ENCODE measurements at regions not wholly inside any gene's neighbourhood (a gene's known extent, or its start where the extent isn't known, plus 50 kb on each side); places are given as distances from the start of the nearest gene placed in this dataset.

GRCh38 chr11:106473089-106473722 is 395.7 kb downstream of the AASDHPPT start:
- no peak overlapping the region for H3K27ac Mint-ChIP-seq
- no peaks in the 10 kb centered on the region for H3K27me3 Mint-ChIP-seq
- no peak overlapping the region for H3K4me3 Mint-ChIP-seq
- no peaks in the 10 kb centered on the region for H3K36me3 Mint-ChIP-seq (ENCODE audit: insufficient read depth)
- no peak for DNase-seq
- no peak for ATAC-seq (replicated peaks)
- H3K9me3 Mint-ChIP-seq: peaks cover 4 to 7% of the 10 kb centered on the region in 2 donors
- no peaks in the 10 kb centered on the region for H3K4me1 Mint-ChIP-seq (ENCODE audit: low read depth in 2 of 2)

- DNase-seq: no peak
- Mint-ChIP-seq H3K27me3 (no peaks in the 10 kb centered on the region), H3K36me3 (ENCODE audit: insufficient read depth) (no peaks in the 10 kb centered on the region), H3K9me3 (peaks cover 2 to 12% of the 10 kb centered on the region in 2 donors), H3K27ac (no peak overlapping the region), H3K4me1 (ENCODE audit: low read depth in 2 of 2) (no peaks in the 10 kb centered on the region), H3K4me3 (no peak overlapping the region)
- no peak for ATAC-seq (replicated peaks)
Observed at GRCh38 chr11:106474274-106474673, 396.8 kb downstream of the AASDHPPT start.

- DNase-seq (no peak), ATAC-seq (replicated peaks) (no peak)
- Mint-ChIP-seq H3K4me1 (ENCODE audit: low read depth in 2 of 2) (no peaks in the 10 kb centered on the region), H3K9me3 (peaks cover 2 to 14% of the 10 kb centered on the region in 2 donors), H3K4me3 (no peak overlapping the region), H3K27me3 (no peaks in the 10 kb centered on the region), H3K27ac (no peak overlapping the region), H3K36me3 (ENCODE audit: insufficient read depth) (no peaks in the 10 kb centered on the region)
Observed at GRCh38 chr11:106475181-106475580, 397.7 kb downstream of the AASDHPPT start.

GRCh38 chr11:106477776-106478175 is 400.3 kb downstream of the AASDHPPT start:
- Mint-ChIP-seq H3K9me3 (peaks cover 7 to 14% of the 10 kb centered on the region in 2 donors), H3K27ac (no peak overlapping the region), H3K4me1 (ENCODE audit: low read depth in 2 of 2) (no peaks in the 10 kb centered on the region), H3K4me3 (no peak overlapping the region), H3K27me3 (no peaks in the 10 kb centered on the region), H3K36me3 (ENCODE audit: insufficient read depth) (no peaks in the 10 kb centered on the region)
- DNase-seq (no peak), ATAC-seq (replicated peaks) (no peak)

GRCh38 chr11:106479646-106480045 is 402.2 kb downstream of the AASDHPPT start:
- H3K9me3 Mint-ChIP-seq: peaks cover 7 to 14% of the 10 kb centered on the region in 2 donors
- DNase-seq (no peak), ATAC-seq (replicated peaks) (no peak)
- no peak overlapping the region for H3K27ac Mint-ChIP-seq
- no peaks in the 10 kb centered on the region for H3K36me3 Mint-ChIP-seq (ENCODE audit: insufficient read depth)
- H3K4me1 Mint-ChIP-seq (ENCODE audit: low read depth in 2 of 2): no peaks in the 10 kb centered on the region
- no peak overlapping the region for H3K4me3 Mint-ChIP-seq
- H3K27me3 Mint-ChIP-seq: no peaks in the 10 kb centered on the region

GRCh38 chr11:106480581-106481190 is 403.2 kb downstream of the AASDHPPT start:
- Mint-ChIP-seq H3K27ac (no peak overlapping the region), H3K4me1 (ENCODE audit: low read depth in 2 of 2) (no peaks in the 10 kb centered on the region), H3K9me3 (peaks cover 7 to 14% of the 10 kb centered on the region in 2 donors), H3K4me3 (no peak overlapping the region), H3K36me3 (ENCODE audit: insufficient read depth) (no peaks in the 10 kb centered on the region), H3K27me3 (no peaks in the 10 kb centered on the region)
- ATAC-seq (replicated peaks): no peak
- no peak for DNase-seq

GRCh38 chr11:106482917-106483785 is 405.7 kb downstream of the AASDHPPT start:
- Mint-ChIP-seq H3K4me1 (ENCODE audit: low read depth in 2 of 2) (no peaks in the 10 kb centered on the region), H3K27ac (no peak overlapping the region), H3K4me3 (no peak overlapping the region), H3K9me3 (peaks cover 7% of the 10 kb centered on the region in 2 donors), H3K27me3 (no peaks in the 10 kb centered on the region), H3K36me3 (ENCODE audit: insufficient read depth) (no peaks in the 10 kb centered on the region)
- ATAC-seq (replicated peaks) (no peak), DNase-seq (no peak)

- Mint-ChIP-seq H3K36me3 (ENCODE audit: insufficient read depth) (no peaks in the 10 kb centered on the region), H3K27me3 (no peaks in the 10 kb centered on the region), H3K27ac (no peak overlapping the region), H3K9me3 (peaks cover 7 to 9% of the 10 kb centered on the region in 2 donors), H3K4me1 (ENCODE audit: low read depth in 2 of 2) (no peaks in the 10 kb centered on the region), H3K4me3 (no peak overlapping the region)
- ATAC-seq (replicated peaks): no peak
- DNase-seq: no peak
Observed at GRCh38 chr11:106491751-106492150, 414.3 kb downstream of the AASDHPPT start.

- H3K9me3 Mint-ChIP-seq: peaks cover 7 to 9% of the 10 kb centered on the region in 2 donors
- DNase-seq: no peak
- no peaks in the 10 kb centered on the region for H3K27me3 Mint-ChIP-seq
- H3K4me1 Mint-ChIP-seq (ENCODE audit: low read depth in 2 of 2): no peaks in the 10 kb centered on the region
- no peak for ATAC-seq (replicated peaks)
- no peak overlapping the region for H3K27ac Mint-ChIP-seq
- no peak overlapping the region for H3K4me3 Mint-ChIP-seq
- no peaks in the 10 kb centered on the region for H3K36me3 Mint-ChIP-seq (ENCODE audit: insufficient read depth)
Observed at GRCh38 chr11:106493751-106494150, 416.3 kb downstream of the AASDHPPT start.

- DNase-seq: no peak
- no peaks in the 10 kb centered on the region for H3K27me3 Mint-ChIP-seq
Observed at GRCh38 chr11:106495046-106495445, 417.6 kb downstream of the AASDHPPT start.

GRCh38 chr11:106496677-106497076 is 419.2 kb downstream of the AASDHPPT start:
- no peak overlapping the region for H3K27ac Mint-ChIP-seq
- no peak for DNase-seq
- no peaks in the 10 kb centered on the region for H3K4me1 Mint-ChIP-seq (ENCODE audit: low read depth in 2 of 2)
- H3K4me3 Mint-ChIP-seq: no peak overlapping the region
- no peak for ATAC-seq (replicated peaks)
- no peaks in the 10 kb centered on the region for H3K27me3 Mint-ChIP-seq
- H3K9me3 Mint-ChIP-seq: peaks cover 5 to 7% of the 10 kb centered on the region in 2 donors
- peaks cover 4% of the 10 kb centered on the region for H3K36me3 Mint-ChIP-seq (ENCODE audit: insufficient read depth)

More at GRCh38 chr11:106495046-106495445, 417.6 kb downstream of the AASDHPPT start:
- H3K4me3 Mint-ChIP-seq: no peak overlapping the region
- no peaks in the 10 kb centered on the region for H3K4me1 Mint-ChIP-seq (ENCODE audit: low read depth in 2 of 2)
- ATAC-seq (replicated peaks): no peak
- H3K27ac Mint-ChIP-seq: no peak overlapping the region
- no peaks in the 10 kb centered on the region for H3K36me3 Mint-ChIP-seq (ENCODE audit: insufficient read depth)
- H3K9me3 Mint-ChIP-seq: peaks cover 7% of the 10 kb centered on the region in 2 donors

GRCh38 chr11:106497321-106497720 is 419.9 kb downstream of the AASDHPPT start:
- Mint-ChIP-seq H3K27ac (no peak overlapping the region), H3K27me3 (no peaks in the 10 kb centered on the region), H3K4me1 (ENCODE audit: low read depth in 2 of 2) (no peaks in the 10 kb centered on the region), H3K4me3 (no peak overlapping the region), H3K36me3 (ENCODE audit: insufficient read depth) (peaks cover 4% of the 10 kb centered on the region), H3K9me3 (peaks cover 4 to 7% of the 10 kb centered on the region in 2 donors)
- no peak for DNase-seq
- no peak for ATAC-seq (replicated peaks)

- no peak for DNase-seq
- Mint-ChIP-seq H3K27ac (no peak overlapping the region), H3K27me3 (no peaks in the 10 kb centered on the region), H3K9me3 (peaks cover 0 to 7% of the 10 kb centered on the region in 2 donors), H3K4me1 (ENCODE audit: low read depth in 2 of 2) (no peaks in the 10 kb centered on the region), H3K4me3 (no peak overlapping the region), H3K36me3 (ENCODE audit: insufficient read depth) (peaks cover 4% of the 10 kb centered on the region)
- no peak for ATAC-seq (replicated peaks)
Observed at GRCh38 chr11:106497822-106498221, 420.4 kb downstream of the AASDHPPT start.

Measured in effector memory CD8-positive, alpha-beta T cell (primary cell).